ENCODE measurements at regions not wholly inside any gene's neighbourhood (a gene's known extent, or its start where the extent isn't known, plus 50 kb on each side); places are given as distances from the start of the nearest gene placed in this dataset.
A peak's percentile ranks its signal among the peaks of the same experiment; 100 is the strongest.

DNA sequence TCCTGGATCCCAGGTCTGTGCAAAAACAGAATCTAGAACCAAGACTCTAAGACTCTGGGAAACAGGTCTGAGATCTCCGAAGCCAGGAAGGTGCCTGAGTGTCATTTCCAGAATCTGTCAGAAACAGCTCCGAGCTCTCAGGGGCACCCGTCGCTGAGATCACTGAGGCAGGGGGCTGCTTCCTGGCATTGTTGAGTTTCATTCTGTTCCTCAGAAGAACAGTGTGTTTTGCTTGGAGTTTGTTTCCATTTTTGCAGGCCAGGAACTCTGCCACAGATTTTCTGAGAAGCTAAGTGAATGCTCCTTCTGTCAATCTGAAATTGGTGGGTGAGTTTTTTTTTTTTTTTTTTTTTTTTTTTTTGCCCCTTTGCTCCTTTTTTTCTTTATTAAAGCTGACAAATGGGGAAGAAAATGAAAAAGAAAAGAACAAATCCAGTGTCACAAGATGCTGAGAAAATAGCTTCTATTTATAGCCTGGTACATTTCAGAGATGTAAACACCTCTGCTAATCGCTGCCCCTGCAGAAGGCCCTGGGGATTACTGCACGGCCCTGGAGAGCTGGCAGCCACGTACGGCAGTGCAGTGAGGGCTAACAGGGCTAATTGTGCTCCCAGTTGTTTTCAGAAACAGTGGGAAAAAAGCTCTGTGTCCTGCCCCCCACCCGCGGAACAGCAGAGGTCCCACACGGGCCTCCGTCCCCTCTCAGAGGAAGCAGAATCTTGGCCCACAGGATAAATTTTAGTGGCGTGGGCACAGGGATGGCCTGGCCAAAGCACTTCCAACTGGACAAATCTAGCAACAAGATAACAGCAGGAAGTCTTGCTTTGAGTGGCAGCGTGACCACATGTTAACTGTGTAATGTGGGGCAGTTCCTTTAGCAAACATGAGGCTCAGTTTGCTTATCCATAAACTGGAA, 237.6 kb upstream of the IRS2 start:
- no peaks in the 10 kb centered on the region for H3K4me1 ChIP-seq
- H3K27me3 ChIP-seq (replicated peaks; ENCODE audit: control insufficient read depth, insufficient read depth, low read length), result no peaks in the 10 kb centered on the region
- no peak overlapping the region for H3K4me3 Mint-ChIP-seq (ENCODE audit: unreplicated experiment)
- BruUV-seq (replicated peaks), result no TSS peak
- no peak overlapping the region for H3K4me3 ChIP-seq (ENCODE audit: low read depth, low read length)
- H3K9me3 Mint-ChIP-seq (ENCODE audit: unreplicated experiment), result peaks cover 17% of the 10 kb centered on the region
- H3K27ac Mint-ChIP-seq (ENCODE audit: unreplicated experiment), result no peak overlapping the region
- TF ChIP-seq CTCF (IDR thresholded peaks at IDR 0.05; ENCODE audit: insufficient read depth in 1 of 2, low read depth in 1 of 2, low read length in 1 of 2, severe bottlenecking in 1 of 2, unreplicated experiment in 1 of 2), result no peak
- CTCF ChIA-PET, result interaction anchor here (0.6 kb wide), 1 partner anchor 958 kb away, joined by 5 read pairs; no protein-coding TSS in a partner anchor
- intact Hi-C loops (cut with micrococcal nuclease; ENCODE audit: unreplicated experiment), result no loop called here
- POLR2A ChIA-PET, result no interaction called here
- DNase-seq, result no peak
- H3K9me3 ChIP-seq, result no peaks in the 10 kb centered on the region
- no peaks in the 10 kb centered on the region for H3K36me3 Mint-ChIP-seq (ENCODE audit: insufficient read depth, unreplicated experiment)
- H3K36me3 ChIP-seq (ENCODE audit: control insufficient read depth, insufficient read depth, low read length), result no peaks in the 10 kb centered on the region
- no peaks in the 10 kb centered on the region for H3K4me1 Mint-ChIP-seq (ENCODE audit: low read depth, unreplicated experiment)
- no peaks in the 10 kb centered on the region for H3K27me3 Mint-ChIP-seq (ENCODE audit: insufficient read depth, unreplicated experiment)

DNA sequence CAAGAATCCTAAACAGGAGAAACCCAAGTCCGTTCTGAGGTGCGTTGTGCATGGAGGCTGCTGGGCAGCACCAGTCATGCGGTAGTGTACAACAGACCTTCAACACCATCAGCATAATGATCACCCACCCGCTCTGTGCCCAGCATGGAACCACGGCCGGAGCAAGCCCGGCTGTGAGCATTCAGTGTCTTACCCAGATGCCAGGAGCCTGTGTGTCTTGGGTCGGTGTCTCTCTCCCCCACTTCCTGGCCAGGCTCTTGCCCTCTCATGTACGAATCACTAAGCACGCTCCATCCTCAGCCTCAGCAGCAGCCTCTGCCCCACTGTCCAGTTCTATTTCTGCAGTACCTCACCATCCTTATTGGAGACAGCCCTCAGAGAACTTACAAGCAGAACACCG, 231.6 kb upstream of the IRS2 start:
- DNase-seq, result no peak
- intact Hi-C loops (cut with micrococcal nuclease; ENCODE audit: unreplicated experiment), result no loop called here
- no peaks in the 10 kb centered on the region for H3K27me3 ChIP-seq (replicated peaks; ENCODE audit: control insufficient read depth, insufficient read depth, low read length)
- Mint-ChIP-seq H3K9me3 (ENCODE audit: unreplicated experiment) (peaks cover 28% of the 10 kb centered on the region), H3K27me3 (ENCODE audit: insufficient read depth, unreplicated experiment) (no peaks in the 10 kb centered on the region), H3K27ac (ENCODE audit: unreplicated experiment) (peak overlapping the region; percentile 71), H3K36me3 (ENCODE audit: insufficient read depth, unreplicated experiment) (no peaks in the 10 kb centered on the region), H3K4me3 (ENCODE audit: unreplicated experiment) (no peak overlapping the region), H3K4me1 (ENCODE audit: low read depth, unreplicated experiment) (peaks cover 17% of the 10 kb centered on the region)
- CTCF ChIA-PET, result no interaction called here
- H3K9me3 ChIP-seq, result no peaks in the 10 kb centered on the region
- POLR2A ChIA-PET, result no interaction called here
- H3K4me1 ChIP-seq, result peaks cover 15% of the 10 kb centered on the region
- TF ChIP-seq CTCF (IDR thresholded peaks at IDR 0.05; ENCODE audit: insufficient read depth in 1 of 2, low read depth in 1 of 2, low read length in 1 of 2, severe bottlenecking in 1 of 2, unreplicated experiment in 1 of 2), result no peak
- BruUV-seq (replicated peaks), result no TSS peak
- H3K4me3 ChIP-seq (ENCODE audit: low read depth, low read length), result no peak overlapping the region
- H3K36me3 ChIP-seq (ENCODE audit: control insufficient read depth, insufficient read depth, low read length), result no peaks in the 10 kb centered on the region

- intact Hi-C loops (cut with micrococcal nuclease; ENCODE audit: unreplicated experiment), result no loop called here
- ChIA-PET CTCF (no interaction called here), POLR2A (no interaction called here)
- no peak overlapping the region for H3K4me3 Mint-ChIP-seq (ENCODE audit: unreplicated experiment)
- no peak for TF ChIP-seq CTCF (IDR thresholded peaks at IDR 0.05; ENCODE audit: insufficient read depth in 1 of 2, low read depth in 1 of 2, low read length in 1 of 2, severe bottlenecking in 1 of 2, unreplicated experiment in 1 of 2)
- peak overlapping the region; percentile 71 for H3K27ac Mint-ChIP-seq (ENCODE audit: unreplicated experiment)
- no peaks in the 10 kb centered on the region for H3K27me3 Mint-ChIP-seq (ENCODE audit: insufficient read depth, unreplicated experiment)
- no peaks in the 10 kb centered on the region for H3K9me3 ChIP-seq
- H3K36me3 ChIP-seq (ENCODE audit: control insufficient read depth, insufficient read depth, low read length), result no peaks in the 10 kb centered on the region
- peaks cover 28% of the 10 kb centered on the region for H3K9me3 Mint-ChIP-seq (ENCODE audit: unreplicated experiment)
- no peak overlapping the region for H3K4me3 ChIP-seq (ENCODE audit: low read depth, low read length)
- H3K27me3 ChIP-seq (replicated peaks; ENCODE audit: control insufficient read depth, insufficient read depth, low read length), result no peaks in the 10 kb centered on the region
- no TSS peak for BruUV-seq (replicated peaks)
- peak; percentile 58 to 79 for DNase-seq
- H3K36me3 Mint-ChIP-seq (ENCODE audit: insufficient read depth, unreplicated experiment), result no peaks in the 10 kb centered on the region
- peaks cover 24% of the 10 kb centered on the region for H3K4me1 Mint-ChIP-seq (ENCODE audit: low read depth, unreplicated experiment)
- H3K4me1 ChIP-seq, result peaks cover 21% of the 10 kb centered on the region
Observed at GRCh38 chr13:110017379-110017778, 231.0 kb upstream of the IRS2 start.
